GM21381 (cell line): ENCODE measurements at regions not wholly inside any gene's neighbourhood (a gene's known extent, or its start where the extent isn't known, plus 50 kb on each side); places are given as distances from the start of the nearest gene placed in this dataset.

Experiments used
- ATAC-seq: cut with Tn5 transposase; IDR thresholded peaks from one replicate; pipeline ENCODE4 v1.9.1; 2021; ENCODE audit warnings: mild to moderate bottlenecking, moderate library complexity; ENCODE audit not compliant: unreplicated experiment

- no peak for ATAC-seq
These were observed 141.6 kb upstream of the MAX start for GRCh38 chr14:65243766-65244442.

- ATAC-seq, result no peak
These were observed 147.3 kb upstream of the MAX start for GRCh38 chr14:65249471-65250161.

- no peak for ATAC-seq
These were observed 147.8 kb upstream of the MAX start for GRCh38 chr14:65250162-65250495.

GRCh38 chr14:65251213-65251612, 148.9 kb upstream of the MAX start:
- no peak for ATAC-seq

- ATAC-seq, result no peak
These were observed 150.4 kb upstream of the MAX start for GRCh38 chr14:65252482-65253255.

GRCh38 chr14:65255029-65255545, 152.8 kb upstream of the MAX start:
- no peak for ATAC-seq

GRCh38 chr14:65255583-65256461, 153.5 kb upstream of the MAX start:
- ATAC-seq, result no peak

- ATAC-seq, result no peak
These were observed 154.4 kb upstream of the MAX start for GRCh38 chr14:65256714-65257113.

- no peak for ATAC-seq
These were observed 155.1 kb upstream of the FUT8 start for GRCh38 chr14:65257425-65257824.

- no peak for ATAC-seq
These were observed 154.1 kb upstream of the FUT8 start for GRCh38 chr14:65258391-65258790.

GRCh38 chr14:65259000-65259399, 153.5 kb upstream of the FUT8 start:
- ATAC-seq, result no peak

- no peak for ATAC-seq
These were observed 151.7 kb upstream of the FUT8 start for GRCh38 chr14:65260786-65261185.

GRCh38 chr14:65261425-65261920, 151.1 kb upstream of the FUT8 start:
- no peak for ATAC-seq

GRCh38 chr14:65261946-65262345, 150.6 kb upstream of the FUT8 start:
- ATAC-seq, result no peak

- ATAC-seq, result no peak
These were observed 149.2 kb upstream of the FUT8 start for GRCh38 chr14:65263177-65263788.

GRCh38 chr14:65267856-65268255, 144.7 kb upstream of the FUT8 start:
- ATAC-seq, result no peak

GRCh38 chr14:65268594-65268993, 143.9 kb upstream of the FUT8 start:
- no peak for ATAC-seq

GRCh38 chr14:65269732-65270131, 142.8 kb upstream of the FUT8 start:
- ATAC-seq, result no peak

GRCh38 chr14:65277027-65277426, 135.5 kb upstream of the FUT8 start:
- ATAC-seq, result no peak

GRCh38 chr14:65277580-65278270, 134.8 kb upstream of the FUT8 start:
- ATAC-seq, result no peak
